Large intestine (tissue), 3 donors: ENCODE measurements at regions not wholly inside any gene's neighbourhood (a gene's known extent, or its start where the extent isn't known, plus 50 kb on each side); places are given as distances from the start of the nearest gene placed in this dataset.
A peak's percentile ranks its signal among the peaks of the same experiment; 100 is the strongest.

Experiments
- DNase-seq, 2 donors: peaks; one replicate each; pipeline versions ENCODE4 v3.0.0 to v3.0.0-alpha.2; 2013
- H3K27ac ChIP-seq: one replicate; pipeline ENCODE4 v1.5.1; 2013; ENCODE audit warnings: low read length
- H3K27me3 ChIP-seq: 2 replicates; pipeline ENCODE4 v1.6.1; 2013; ENCODE audit warnings: low read length; ENCODE audit not compliant: control insufficient read depth, insufficient read depth
- H3K36me3 ChIP-seq: 2 replicates; pipeline ENCODE4 v1.6.1; 2013; ENCODE audit warnings: low read length; ENCODE audit not compliant: control insufficient read depth, insufficient read depth
- H3K4me1 ChIP-seq: one replicate; pipeline ENCODE4 v1.6.1; 2013; ENCODE audit warnings: low read length; ENCODE audit not compliant: control insufficient read depth, insufficient read depth
- H3K4me3 ChIP-seq: one replicate; pipeline ENCODE4 v1.5.1; 2013; ENCODE audit warnings: low read length
- H3K9me3 ChIP-seq: one replicate; pipeline ENCODE4 v1.6.1; 2013; ENCODE audit warnings: mild to moderate bottlenecking, low read depth, low read length, moderate library complexity; ENCODE audit not compliant: control insufficient read depth
- WGBS: methylation state at CpG from one replicate; pipeline ENCODE4 v1.1.5; 2013; ENCODE audit warnings: low lambda C conversion rate; ENCODE audit not compliant: insufficient coverage; 5-methylcytosine and 5-hydroxymethylcytosine counted together

- H3K36me3 ChIP-seq, result no peaks in the 10 kb centered on the region
- H3K9me3 ChIP-seq, result no peaks in the 10 kb centered on the region
- H3K27ac ChIP-seq, result no peak overlapping the region
- H3K4me3 ChIP-seq, result no peak overlapping the region
- no peaks in the 10 kb centered on the region for H3K4me1 ChIP-seq
- no peak for DNase-seq
- H3K27me3 ChIP-seq, result no peaks in the 10 kb centered on the region
- WGBS, result no CpG with 5 or more reads among the region's 2 CpGs
Observed at GRCh38 chr16:9527976-9528375, 436.5 kb downstream of the HAPSTR1 start.

GRCh38 chr16:9528511-9529079 is 437.2 kb downstream of the HAPSTR1 start:
- DNase-seq, result no peak
- H3K27ac ChIP-seq, result no peak overlapping the region
- no peaks in the 10 kb centered on the region for H3K9me3 ChIP-seq
- H3K4me1 ChIP-seq, result no peaks in the 10 kb centered on the region
- no peaks in the 10 kb centered on the region for H3K27me3 ChIP-seq
- WGBS, result no CpG with 5 or more reads among the region's 9 CpGs
- H3K36me3 ChIP-seq, result no peaks in the 10 kb centered on the region
- no peak overlapping the region for H3K4me3 ChIP-seq

GRCh38 chr16:9533042-9533441 is 441.6 kb downstream of the HAPSTR1 start:
- Histone ChIP-seq H3K27me3 (no peaks in the 10 kb centered on the region), H3K9me3 (no peaks in the 10 kb centered on the region), H3K27ac (no peak overlapping the region), H3K4me1 (no peaks in the 10 kb centered on the region), H3K4me3 (no peak overlapping the region), H3K36me3 (no peaks in the 10 kb centered on the region)
- WGBS, result 93% methylated on average over 3 of the region's 3 CpGs
- no peak for DNase-seq

GRCh38 chr16:9534759-9535158 is 443.3 kb downstream of the HAPSTR1 start:
- H3K4me1 ChIP-seq, result no peaks in the 10 kb centered on the region
- no peaks in the 10 kb centered on the region for H3K9me3 ChIP-seq
- H3K4me3 ChIP-seq, result no peak overlapping the region
- no peak overlapping the region for H3K27ac ChIP-seq
- DNase-seq, result no peak
- no peaks in the 10 kb centered on the region for H3K27me3 ChIP-seq
- no CpG with 5 or more reads among the region's 3 CpGs for WGBS
- H3K36me3 ChIP-seq, result no peaks in the 10 kb centered on the region

- Histone ChIP-seq H3K9me3 (no peaks in the 10 kb centered on the region), H3K27me3 (no peaks in the 10 kb centered on the region), H3K4me3 (no peak overlapping the region), H3K36me3 (no peaks in the 10 kb centered on the region), H3K4me1 (no peaks in the 10 kb centered on the region), H3K27ac (no peak overlapping the region)
- DNase-seq, result no peak
- WGBS, result no CpG with 5 or more reads among the region's 3 CpGs
Observed at GRCh38 chr16:9536905-9537304, 445.5 kb downstream of the HAPSTR1 start.

- Histone ChIP-seq H3K36me3 (no peaks in the 10 kb centered on the region), H3K27me3 (no peaks in the 10 kb centered on the region), H3K4me3 (no peak overlapping the region), H3K9me3 (no peaks in the 10 kb centered on the region), H3K27ac (no peak overlapping the region), H3K4me1 (no peaks in the 10 kb centered on the region)
- WGBS, result no CpG with 5 or more reads among the region's 1 CpG
- DNase-seq, result no peak
Observed at GRCh38 chr16:9539346-9539745, 447.9 kb downstream of the HAPSTR1 start.

- no peaks in the 10 kb centered on the region for H3K9me3 ChIP-seq
- no CpG with 5 or more reads among the region's 5 CpGs for WGBS
- no peak for DNase-seq
Observed at GRCh38 chr16:9541723-9542122, 450.3 kb downstream of the HAPSTR1 start.

GRCh38 chr16:9542165-9542755 is 450.8 kb downstream of the HAPSTR1 start:
- no peak overlapping the region for H3K27ac ChIP-seq
- H3K4me3 ChIP-seq, result no peak overlapping the region
- DNase-seq, result no peak
- H3K27me3 ChIP-seq, result no peaks in the 10 kb centered on the region
- no peaks in the 10 kb centered on the region for H3K4me1 ChIP-seq
- no peaks in the 10 kb centered on the region for H3K9me3 ChIP-seq
- no peaks in the 10 kb centered on the region for H3K36me3 ChIP-seq
- WGBS, result 60% methylated on average over 1 of the region's 8 CpGs

More at GRCh38 chr16:9541723-9542122, 450.3 kb downstream of the HAPSTR1 start:
- Histone ChIP-seq H3K27me3 (no peaks in the 10 kb centered on the region), H3K36me3 (no peaks in the 10 kb centered on the region), H3K4me3 (no peak overlapping the region), H3K27ac (no peak overlapping the region), H3K4me1 (no peaks in the 10 kb centered on the region)

- Histone ChIP-seq H3K4me3 (no peak overlapping the region), H3K27me3 (no peaks in the 10 kb centered on the region), H3K36me3 (no peaks in the 10 kb centered on the region), H3K9me3 (no peaks in the 10 kb centered on the region), H3K27ac (no peak overlapping the region), H3K4me1 (no peaks in the 10 kb centered on the region)
- WGBS, result 34% methylated on average over 4 of the region's 7 CpGs
- DNase-seq, result peak; percentile 7 to 40
Observed at GRCh38 chr16:9545522-9546437, 454.3 kb downstream of the HAPSTR1 start.

GRCh38 chr16:9546438-9546786 is 455.0 kb downstream of the HAPSTR1 start:
- Histone ChIP-seq H3K27ac (no peak overlapping the region), H3K4me1 (no peaks in the 10 kb centered on the region), H3K27me3 (no peaks in the 10 kb centered on the region), H3K4me3 (no peak overlapping the region), H3K9me3 (no peaks in the 10 kb centered on the region), H3K36me3 (no peaks in the 10 kb centered on the region)
- DNase-seq, result no peak
- 80% methylated on average over 1 of the region's 2 CpGs for WGBS
